LNCAP (cell line): ENCODE measurements at regions not wholly inside any gene's neighbourhood (a gene's known extent, or its start where the extent isn't known, plus 50 kb on each side); places are given as distances from the start of the nearest gene placed in this dataset.

Experiments used
- TF ChIP-seq, protein P1 (sequence below): fragments of 450-650 bp; IDR thresholded peaks from 2 replicates; pipeline ENCODE4 v1.5.1; 2017; ENCODE audit warnings: mild to moderate bottlenecking

- TF ChIP-seq, protein P1, sequence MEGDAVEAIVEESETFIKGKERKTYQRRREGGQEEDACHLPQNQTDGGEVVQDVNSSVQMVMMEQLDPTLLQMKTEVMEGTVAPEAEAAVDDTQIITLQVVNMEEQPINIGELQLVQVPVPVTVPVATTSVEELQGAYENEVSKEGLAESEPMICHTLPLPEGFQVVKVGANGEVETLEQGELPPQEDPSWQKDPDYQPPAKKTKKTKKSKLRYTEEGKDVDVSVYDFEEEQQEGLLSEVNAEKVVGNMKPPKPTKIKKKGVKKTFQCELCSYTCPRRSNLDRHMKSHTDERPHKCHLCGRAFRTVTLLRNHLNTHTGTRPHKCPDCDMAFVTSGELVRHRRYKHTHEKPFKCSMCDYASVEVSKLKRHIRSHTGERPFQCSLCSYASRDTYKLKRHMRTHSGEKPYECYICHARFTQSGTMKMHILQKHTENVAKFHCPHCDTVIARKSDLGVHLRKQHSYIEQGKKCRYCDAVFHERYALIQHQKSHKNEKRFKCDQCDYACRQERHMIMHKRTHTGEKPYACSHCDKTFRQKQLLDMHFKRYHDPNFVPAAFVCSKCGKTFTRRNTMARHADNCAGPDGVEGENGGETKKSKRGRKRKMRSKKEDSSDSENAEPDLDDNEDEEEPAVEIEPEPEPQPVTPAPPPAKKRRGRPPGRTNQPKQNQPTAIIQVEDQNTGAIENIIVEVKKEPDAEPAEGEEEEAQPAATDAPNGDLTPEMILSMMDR: no peak
Measured at GRCh38 chr13:79915114-79915811, 425.7 kb downstream of the SPRY2 start.

DNA sequence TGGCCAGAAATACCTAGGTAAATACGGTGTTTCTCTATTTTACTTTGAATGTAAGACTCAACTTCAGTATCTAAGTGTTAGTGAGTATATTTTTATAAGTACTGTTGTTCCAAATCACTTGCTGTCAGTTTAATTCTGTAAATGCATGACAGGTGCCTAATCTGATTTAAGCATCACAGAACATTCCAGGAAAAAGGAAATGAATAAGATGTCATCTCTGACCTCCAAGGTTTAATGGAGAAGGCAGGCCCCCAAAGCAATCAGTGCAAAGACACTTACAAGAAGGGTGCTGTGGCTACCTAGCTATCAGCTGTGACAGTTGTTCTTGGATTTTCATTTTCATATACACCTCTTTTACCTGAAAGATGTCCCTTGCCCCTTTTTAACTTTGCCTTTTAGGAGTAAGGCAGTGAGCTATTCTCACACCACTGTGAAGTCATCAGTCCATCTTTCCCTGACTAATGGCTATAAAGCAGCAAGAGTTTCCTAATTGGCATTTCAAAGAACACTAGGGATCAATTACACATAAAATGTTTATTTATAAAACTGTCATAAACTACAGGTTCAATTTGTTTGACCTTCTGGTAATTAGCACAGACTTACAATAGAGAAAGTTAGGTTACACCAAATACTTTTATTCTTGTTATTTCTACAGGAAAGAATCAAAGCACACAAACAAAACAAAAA lies 427.6 kb downstream of the SPRY2 start:
- TF ChIP-seq, protein P1: no peak

DNA sequence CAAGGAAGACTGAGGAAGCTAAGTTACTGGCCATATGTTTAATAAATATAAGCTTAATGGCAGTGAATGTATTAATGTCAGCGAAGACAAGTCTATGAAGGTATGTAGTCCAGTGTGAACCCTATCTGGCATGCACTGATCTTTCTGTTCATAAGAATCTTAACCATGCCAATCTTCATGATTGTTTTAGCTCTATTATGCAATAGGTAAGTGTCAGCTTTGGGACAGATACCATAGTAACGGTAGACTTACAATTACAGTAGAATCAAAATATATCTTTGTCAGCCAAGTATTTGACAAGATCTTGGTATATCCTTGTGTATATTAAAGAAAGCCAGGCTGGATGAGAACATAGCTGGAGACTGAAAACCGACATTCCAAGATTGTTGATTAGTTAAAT lies 428.5 kb downstream of the SPRY2 start:
- TF ChIP-seq, protein P1: no peak

GRCh38 chr13:79910875-79911540 lies 429.9 kb downstream of the SPRY2 start:
- TF ChIP-seq, protein P1: no peak

GRCh38 chr13:79909644-79910043 lies 428.7 kb downstream of the NDFIP2 start:
- TF ChIP-seq, protein P1: no peak

DNA sequence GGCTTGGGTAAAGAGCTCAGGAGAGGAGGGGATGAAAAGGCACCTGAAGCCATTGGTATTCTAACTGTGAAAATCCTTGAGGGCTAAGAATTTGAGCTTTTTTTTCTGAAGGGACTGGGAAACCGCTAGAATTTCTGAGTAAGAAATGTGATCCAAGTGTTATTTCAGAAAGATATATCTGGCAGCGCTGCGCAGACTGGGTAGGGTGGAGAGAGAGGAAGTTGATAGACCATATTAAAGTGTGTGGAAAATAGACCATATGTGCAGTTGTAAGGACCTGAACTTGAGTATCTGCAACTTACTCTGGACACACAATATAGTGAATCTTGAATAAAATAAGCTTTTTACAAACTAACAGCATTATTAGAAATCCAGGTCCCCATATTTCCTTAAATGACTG lies 427.4 kb downstream of the NDFIP2 start:
- TF ChIP-seq, protein P1: no peak

DNA sequence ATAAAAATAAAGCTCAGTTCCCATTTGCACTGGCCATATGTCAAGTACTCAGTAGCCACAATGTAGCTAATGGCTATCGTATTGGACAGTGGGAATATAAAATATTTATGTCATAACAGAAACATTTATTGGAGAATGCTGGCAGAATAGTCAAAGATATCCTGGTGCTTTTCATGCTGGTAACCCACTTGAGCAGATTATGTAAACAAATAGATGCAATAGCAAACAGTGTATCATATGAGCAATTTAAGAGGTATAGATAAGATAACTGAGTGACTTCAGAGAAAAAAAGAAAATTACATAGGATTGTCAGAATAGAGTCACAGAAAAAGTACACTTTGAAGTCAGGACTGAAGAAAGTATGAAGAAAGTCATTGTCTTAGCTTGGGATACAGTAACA lies 426.6 kb downstream of the NDFIP2 start:
- TF ChIP-seq, protein P1: no peak
